Dendritic cell treated with granulocyte-macrophage colony-stimulating factor and Interleukin-4, amounts not matched to agents 40 ng/mL and 50 ng/mL, for 4 days (primary cell): ENCODE measurements at regions not wholly inside any gene's neighbourhood (a gene's known extent, or its start where the extent isn't known, plus 50 kb on each side); places are given as distances from the start of the nearest gene placed in this dataset.

ENCODE experiments used
- H3K27ac Mint-ChIP-seq: one replicate; pipeline ENCODE4 v1.8.0; 2022; ENCODE audit warnings: mild to moderate bottlenecking, mixed read lengths
- H3K27me3 Mint-ChIP-seq: one replicate; pipeline ENCODE4 v1.8.0; 2022; ENCODE audit warnings: mild to moderate bottlenecking, mixed read lengths
- H3K36me3 Mint-ChIP-seq: one replicate; pipeline ENCODE4 v1.8.0; 2022; ENCODE audit warnings: low read depth, mixed read lengths
- H3K4me1 Mint-ChIP-seq: one replicate; pipeline ENCODE4 v1.8.0; 2022; ENCODE audit warnings: low read depth, mixed read lengths
- H3K4me3 Mint-ChIP-seq: one replicate; pipeline ENCODE4 v1.8.0; 2022; ENCODE audit warnings: mild to moderate bottlenecking, moderate library complexity, mixed read lengths
- H3K9me3 Mint-ChIP-seq: one replicate; pipeline ENCODE4 v1.8.0; 2022; ENCODE audit warnings: mixed read lengths
- intact Hi-C: fragments of 100-400 bp; cut with micrococcal nuclease; formaldehyde crosslinking; loops from one replicate; pipeline ENCODE4 v1.15.0; 2022

- Mint-ChIP-seq H3K4me3 (no peak overlapping the region), H3K27me3 (no peaks in the 10 kb centered on the region), H3K36me3 (no peaks in the 10 kb centered on the region), H3K9me3 (peaks cover 22% of the 10 kb centered on the region), H3K27ac (no peak overlapping the region), H3K4me1 (peaks cover 11% of the 10 kb centered on the region)
- intact Hi-C loops, result no loop called here
These were observed 572.0 kb downstream of the UTRN start for GRCh38 chr6:144857086-144857485.

DNA sequence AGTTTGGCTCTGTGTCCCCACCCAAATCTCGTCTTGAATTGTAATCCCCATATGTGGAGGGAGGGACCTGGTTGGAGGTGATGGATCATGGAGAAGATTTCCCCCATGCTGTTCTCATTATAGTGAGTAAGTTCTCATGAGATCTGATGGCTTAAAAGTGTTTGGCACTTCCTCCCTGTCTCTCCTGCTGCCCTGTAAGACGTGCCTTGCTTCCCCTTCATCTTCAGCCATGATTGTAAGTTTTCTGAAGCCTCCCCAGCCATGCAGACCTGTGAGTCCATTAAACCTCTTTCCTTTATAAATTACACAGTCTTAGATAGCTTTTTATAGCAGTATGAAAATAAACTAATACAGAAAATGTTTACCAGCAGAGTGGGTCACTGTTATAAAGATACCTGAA, 577.6 kb downstream of the UTRN start:
- intact Hi-C loops, result no loop called here
- no peaks in the 10 kb centered on the region for H3K27me3 Mint-ChIP-seq
- H3K4me1 Mint-ChIP-seq, result no peaks in the 10 kb centered on the region
- H3K9me3 Mint-ChIP-seq, result peaks cover 60% of the 10 kb centered on the region
- no peak overlapping the region for H3K27ac Mint-ChIP-seq
- no peaks in the 10 kb centered on the region for H3K36me3 Mint-ChIP-seq
- H3K4me3 Mint-ChIP-seq, result no peak overlapping the region

DNA sequence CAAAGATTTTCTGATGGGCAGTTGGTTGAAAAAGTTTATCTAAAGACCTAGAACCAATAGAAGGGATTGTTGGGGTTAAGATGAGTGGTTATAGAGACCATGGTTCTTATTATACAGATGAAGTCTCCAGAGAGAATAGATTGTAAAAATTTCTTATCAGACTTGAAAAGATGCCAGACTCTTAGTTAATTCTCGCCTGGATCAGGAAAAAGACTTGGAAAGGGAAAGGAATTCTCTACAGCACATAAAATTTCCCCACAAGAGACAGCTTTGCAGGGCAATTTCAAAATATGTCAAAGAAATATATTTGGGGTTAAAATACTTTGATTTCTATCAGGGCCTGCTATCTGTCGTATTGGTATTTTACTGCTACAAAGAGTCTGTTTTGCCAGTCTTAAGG, 582.6 kb downstream of the UTRN start:
- intact Hi-C loops, result no loop called here
- Mint-ChIP-seq H3K27me3 (no peaks in the 10 kb centered on the region), H3K9me3 (peaks cover 31% of the 10 kb centered on the region), H3K27ac (no peak overlapping the region), H3K4me3 (no peak overlapping the region), H3K36me3 (no peaks in the 10 kb centered on the region), H3K4me1 (no peaks in the 10 kb centered on the region)

- H3K36me3 Mint-ChIP-seq, result no peaks in the 10 kb centered on the region
- no peaks in the 10 kb centered on the region for H3K4me1 Mint-ChIP-seq
- no peak overlapping the region for H3K4me3 Mint-ChIP-seq
- peaks cover 18% of the 10 kb centered on the region for H3K9me3 Mint-ChIP-seq
- H3K27me3 Mint-ChIP-seq, result no peaks in the 10 kb centered on the region
- no peak overlapping the region for H3K27ac Mint-ChIP-seq
- intact Hi-C loops, result no loop called here
These were observed 585.6 kb downstream of the UTRN start for GRCh38 chr6:144870782-144871181.

DNA sequence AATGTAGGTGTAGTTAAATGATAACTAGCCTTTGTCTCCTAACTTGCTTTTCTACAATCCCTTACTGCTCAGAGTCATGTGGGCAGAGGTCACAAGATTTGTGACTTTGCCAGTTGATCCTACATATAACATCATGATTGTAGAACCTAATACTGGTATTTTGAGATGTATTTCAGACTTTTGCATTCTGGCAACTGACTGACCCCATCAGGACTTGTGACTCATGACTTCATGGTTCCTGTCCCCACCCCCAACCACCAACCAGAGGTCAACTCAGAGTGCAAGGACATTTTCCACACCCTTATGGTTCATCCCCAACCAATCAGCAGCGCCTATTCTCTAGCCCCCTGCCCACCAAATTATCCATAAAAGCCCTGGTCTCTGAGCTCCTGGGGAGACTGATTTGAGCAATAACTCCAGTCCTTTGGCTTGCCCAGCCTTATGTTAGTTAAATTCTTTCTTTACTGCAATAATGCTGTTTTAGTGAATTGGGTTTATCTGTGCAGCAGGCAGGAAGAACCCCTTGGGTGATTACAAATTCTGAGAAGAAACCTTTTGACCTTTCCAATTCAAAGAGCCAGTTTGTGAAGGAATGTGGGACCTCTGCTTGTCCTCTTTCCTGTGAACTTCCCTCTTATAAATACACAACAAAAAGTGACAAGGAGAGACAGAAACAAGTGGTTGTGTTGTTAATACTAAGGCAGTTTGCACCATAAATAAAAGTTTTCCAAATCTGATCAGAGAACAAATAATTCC, 588.7 kb downstream of the UTRN start:
- Mint-ChIP-seq H3K27ac (no peak overlapping the region), H3K4me1 (no peaks in the 10 kb centered on the region), H3K9me3 (peaks cover 17% of the 10 kb centered on the region), H3K4me3 (no peak overlapping the region), H3K27me3 (no peaks in the 10 kb centered on the region), H3K36me3 (no peaks in the 10 kb centered on the region)
- intact Hi-C loops, result no loop called here

DNA sequence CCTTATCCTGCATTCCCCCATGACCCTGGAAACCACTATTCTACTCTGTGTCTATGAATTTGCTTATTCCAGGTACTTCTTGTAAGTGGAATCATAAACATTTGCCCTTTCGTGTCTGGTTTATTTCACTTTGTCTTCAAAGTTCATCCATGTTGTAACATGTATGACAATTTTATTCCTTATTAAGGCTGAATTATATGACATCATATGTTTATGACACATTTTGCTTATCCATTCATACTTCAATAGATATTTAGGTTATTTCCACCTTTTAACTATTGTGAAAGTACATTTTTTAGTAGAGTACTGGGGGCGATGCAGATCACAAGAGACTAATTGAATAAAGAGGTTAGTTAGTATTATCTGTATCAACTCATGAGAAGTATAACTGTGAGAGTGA, 591.6 kb downstream of the UTRN start:
- Mint-ChIP-seq H3K27me3 (no peaks in the 10 kb centered on the region), H3K9me3 (peaks cover 27% of the 10 kb centered on the region), H3K27ac (no peak overlapping the region), H3K4me3 (no peak overlapping the region), H3K36me3 (no peaks in the 10 kb centered on the region), H3K4me1 (no peaks in the 10 kb centered on the region)
- intact Hi-C loops, result no loop called here

DNA sequence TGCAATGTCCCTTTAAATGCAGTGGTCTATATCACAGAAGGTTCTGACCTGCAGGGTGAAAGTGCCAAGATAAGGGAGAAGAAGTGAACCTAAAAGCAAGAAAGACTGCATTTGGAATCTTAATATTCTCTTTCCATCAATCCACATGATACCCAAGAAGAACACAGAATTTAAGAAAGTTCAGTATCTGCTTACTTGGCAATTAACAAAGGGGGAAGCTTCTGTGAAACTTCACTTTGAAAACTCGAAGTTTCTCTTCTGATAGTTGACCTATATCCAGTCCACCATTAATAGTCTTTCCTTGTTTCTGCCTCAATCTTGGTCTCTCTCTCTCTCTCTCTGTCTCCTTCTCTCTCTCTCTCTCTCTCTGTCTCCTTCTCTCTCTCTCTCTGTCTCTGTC, 592.0 kb downstream of the UTRN start:
- H3K27ac Mint-ChIP-seq, result no peak overlapping the region
- no peaks in the 10 kb centered on the region for H3K4me1 Mint-ChIP-seq
- peaks cover 27% of the 10 kb centered on the region for H3K9me3 Mint-ChIP-seq
- H3K27me3 Mint-ChIP-seq, result no peaks in the 10 kb centered on the region
- H3K36me3 Mint-ChIP-seq, result no peaks in the 10 kb centered on the region
- intact Hi-C loops, result no loop called here
- H3K4me3 Mint-ChIP-seq, result no peak overlapping the region

DNA sequence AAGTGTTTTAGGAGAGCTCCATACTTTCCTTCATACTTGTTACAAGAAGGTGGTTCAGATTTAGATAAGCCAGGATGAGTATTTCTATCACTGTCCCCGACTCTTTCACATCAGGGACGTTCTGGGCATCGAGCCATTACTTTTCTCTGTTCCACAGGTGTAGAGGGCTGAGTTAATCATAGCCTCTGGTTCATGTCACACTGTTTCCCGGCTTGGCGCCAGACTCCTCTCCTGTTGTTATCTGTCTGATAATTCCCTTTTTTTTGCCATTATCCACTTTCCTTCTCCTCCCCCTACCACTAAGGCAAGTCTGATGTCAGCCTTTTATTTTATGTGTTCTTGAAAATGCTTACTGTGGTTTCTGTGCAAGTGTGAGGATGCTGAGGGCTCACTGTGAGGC, 593.4 kb downstream of the UTRN start:
- peaks cover 22% of the 10 kb centered on the region for H3K9me3 Mint-ChIP-seq
- no peaks in the 10 kb centered on the region for H3K27me3 Mint-ChIP-seq
- no peak overlapping the region for H3K27ac Mint-ChIP-seq
- no peaks in the 10 kb centered on the region for H3K4me1 Mint-ChIP-seq
- H3K4me3 Mint-ChIP-seq, result no peak overlapping the region
- no peaks in the 10 kb centered on the region for H3K36me3 Mint-ChIP-seq
- intact Hi-C loops, result no loop called here

DNA sequence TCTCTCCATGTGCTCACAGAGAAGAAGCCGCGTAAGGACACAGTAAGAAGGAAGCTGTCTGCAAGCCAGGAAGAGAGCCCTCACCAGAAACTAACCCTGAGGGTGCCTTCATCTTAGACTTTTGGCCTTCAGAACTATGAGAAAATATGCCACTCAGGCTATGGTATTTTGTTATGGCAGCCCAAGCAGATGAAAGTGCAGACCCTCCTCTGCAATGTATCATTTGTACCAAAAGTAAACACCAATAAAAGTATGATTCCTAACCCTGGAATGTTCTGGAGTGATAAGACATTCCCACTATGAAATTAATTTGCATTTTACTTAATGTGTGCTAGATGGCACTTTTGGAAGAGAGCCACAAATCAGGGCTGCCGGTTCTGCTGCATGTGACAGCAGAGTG, 594.3 kb downstream of the UTRN start:
- Mint-ChIP-seq H3K36me3 (no peaks in the 10 kb centered on the region), H3K27me3 (no peaks in the 10 kb centered on the region), H3K4me3 (no peak overlapping the region), H3K4me1 (no peaks in the 10 kb centered on the region), H3K9me3 (peaks cover 14% of the 10 kb centered on the region), H3K27ac (no peak overlapping the region)
- intact Hi-C loops, result no loop called here

DNA sequence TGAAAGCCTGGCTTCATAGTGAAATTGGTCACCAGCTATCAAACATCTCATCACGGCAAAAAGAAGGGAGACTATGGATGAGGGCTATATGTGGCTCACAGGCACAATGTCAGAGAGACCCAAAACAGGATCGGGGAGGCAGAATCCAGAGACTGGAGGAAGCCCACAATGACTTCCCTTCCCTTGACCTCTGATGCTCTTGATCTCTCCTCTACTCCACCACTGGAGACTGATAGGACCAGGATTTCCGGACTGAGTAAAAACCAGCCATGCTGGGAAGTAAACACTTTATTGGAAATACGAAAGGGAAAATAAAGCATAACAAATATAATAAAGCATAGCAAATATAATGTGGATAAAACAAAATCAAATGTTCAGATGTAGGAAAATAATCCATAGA, 597.3 kb downstream of the UTRN start:
- no peak overlapping the region for H3K27ac Mint-ChIP-seq
- peaks cover 10% of the 10 kb centered on the region for H3K9me3 Mint-ChIP-seq
- no peaks in the 10 kb centered on the region for H3K36me3 Mint-ChIP-seq
- intact Hi-C loops, result no loop called here
- no peak overlapping the region for H3K4me3 Mint-ChIP-seq
- H3K4me1 Mint-ChIP-seq, result no peaks in the 10 kb centered on the region
- no peaks in the 10 kb centered on the region for H3K27me3 Mint-ChIP-seq

GRCh38 chr6:144883915-144884314, 598.8 kb downstream of the UTRN start:
- Mint-ChIP-seq H3K9me3 (peaks cover 10% of the 10 kb centered on the region), H3K4me3 (no peak overlapping the region), H3K27me3 (no peaks in the 10 kb centered on the region), H3K27ac (no peak overlapping the region), H3K4me1 (no peaks in the 10 kb centered on the region), H3K36me3 (no peaks in the 10 kb centered on the region)
- intact Hi-C loops, result no loop called here

GRCh38 chr6:144885817-144886216, 600.7 kb downstream of the UTRN start:
- H3K27me3 Mint-ChIP-seq, result no peaks in the 10 kb centered on the region

DNA sequence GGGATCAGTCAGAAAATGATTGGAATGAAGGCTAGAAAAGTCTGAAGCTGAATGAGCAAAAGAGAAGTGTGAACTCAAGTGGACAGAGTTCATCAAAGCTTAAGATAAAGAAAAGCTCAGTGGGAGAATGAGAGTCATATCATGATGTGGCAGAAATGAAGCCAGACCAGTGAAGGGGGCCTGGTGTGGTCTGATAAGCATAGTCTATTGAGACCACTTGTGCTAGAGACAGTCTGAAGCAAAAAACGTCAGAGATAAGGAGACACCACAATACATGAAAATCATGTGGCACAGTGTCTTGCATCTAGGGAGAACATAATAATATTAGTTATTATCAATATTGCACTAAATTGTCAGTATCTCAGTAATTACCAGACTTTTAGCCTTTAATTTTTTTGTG, 601.5 kb downstream of the UTRN start:
- no peak overlapping the region for H3K27ac Mint-ChIP-seq
- H3K27me3 Mint-ChIP-seq, result no peaks in the 10 kb centered on the region
- intact Hi-C loops, result no loop called here
- no peak overlapping the region for H3K4me3 Mint-ChIP-seq
- no peaks in the 10 kb centered on the region for H3K9me3 Mint-ChIP-seq
- H3K4me1 Mint-ChIP-seq, result no peaks in the 10 kb centered on the region
- no peaks in the 10 kb centered on the region for H3K36me3 Mint-ChIP-seq

More at GRCh38 chr6:144885817-144886216, 600.7 kb downstream of the UTRN start:
- Mint-ChIP-seq H3K4me1 (no peaks in the 10 kb centered on the region), H3K4me3 (no peak overlapping the region), H3K27ac (no peak overlapping the region), H3K9me3 (no peaks in the 10 kb centered on the region), H3K36me3 (no peaks in the 10 kb centered on the region)
- intact Hi-C loops, result no loop called here

- intact Hi-C loops, result no loop called here
- Mint-ChIP-seq H3K4me3 (no peak overlapping the region), H3K27me3 (no peaks in the 10 kb centered on the region), H3K36me3 (no peaks in the 10 kb centered on the region), H3K9me3 (no peaks in the 10 kb centered on the region), H3K4me1 (no peaks in the 10 kb centered on the region), H3K27ac (no peak overlapping the region)
These were observed 603.5 kb downstream of the UTRN start for GRCh38 chr6:144888621-144889020.

- no peak overlapping the region for H3K27ac Mint-ChIP-seq
- no peak overlapping the region for H3K4me3 Mint-ChIP-seq
- H3K27me3 Mint-ChIP-seq, result no peaks in the 10 kb centered on the region
- no peaks in the 10 kb centered on the region for H3K9me3 Mint-ChIP-seq
- no peaks in the 10 kb centered on the region for H3K36me3 Mint-ChIP-seq
- no peaks in the 10 kb centered on the region for H3K4me1 Mint-ChIP-seq
- intact Hi-C loops, result no loop called here
These were observed 608.6 kb downstream of the UTRN start for GRCh38 chr6:144893680-144894151.
